Uterus (tissue), 3 donors: ENCODE measurements at regions not wholly inside any gene's neighbourhood (a gene's known extent, or its start where the extent isn't known, plus 50 kb on each side); places are given as distances from the start of the nearest gene placed in this dataset.

ENCODE experiments used
- DNase-seq, 2 donors: peaks; one replicate each; pipeline ENCODE4 v3.0.0-alpha.2; 2019 to 2020
- H3K27ac ChIP-seq, 2 donors: fragments of 200-600 bp; sonication (generic); 1 replicate in 1 of 2; 2 replicates in 1 of 2; pipeline ENCODE4 v1.5.1; 2016 to 2018
- H3K27me3 ChIP-seq, 2 donors: fragments of 200-600 bp; sonication (generic); one replicate each; pipeline ENCODE4 v1.5.1; 2018 to 2019; ENCODE audit warnings: control low read depth in 1 of 2
- H3K36me3 ChIP-seq, 2 donors: fragments of 200-600 bp; sonication (generic); one replicate each; pipeline ENCODE4 v1.5.1; 2019; ENCODE audit warnings: control low read depth in 1 of 2
- H3K4me1 ChIP-seq, 2 donors: fragments of 200-600 bp; sonication (generic); one replicate each; pipeline ENCODE4 v1.5.1; 2018 to 2019; ENCODE audit warnings: control low read depth in 1 of 2
- H3K4me3 ChIP-seq, 2 donors: fragments of 200-600 bp; sonication (generic); 1 replicate in 1 of 2; 2 replicates in 1 of 2; pipeline ENCODE4 v1.5.1; 2018 to 2019; ENCODE audit warnings: mild to moderate bottlenecking in 1 of 2
- H3K9me3 ChIP-seq, 2 donors: fragments of 200-600 bp; sonication (generic); one replicate each; pipeline ENCODE4 v1.5.1; 2019; ENCODE audit warnings: control low read depth in 1 of 2
- POLR2A ChIP-seq, 2 donors: fragments of 450-650 bp; IDR thresholded peaks; one replicate each; pipeline ENCODE4 v1.6.1; 2016; ENCODE audit warnings: antibody characterized with exemption in 2 of 2, mild to moderate bottlenecking in 1 of 2, moderate library complexity in 1 of 2
- intact Hi-C: fragments of 100-400 bp; cut with DNase I; formaldehyde crosslinking; loops from one replicate; pipeline ENCODE4 v1.15.1; 2023; ENCODE audit warnings: low total_unique reads
- TF ChIP-seq, protein P1 (sequence below), 4 experiments: fragments of 200-600 bp in 2 of 4; fragments of 450-650 bp in 2 of 4; sonication (generic) in 2 of 4; IDR thresholded peaks; one replicate each; pipeline ENCODE4 v1.5.1; 2016 to 2019; ENCODE audit warnings: antibody characterized with exemption in 4 of 4, mild to moderate bottlenecking in 2 of 4, moderate library complexity in 1 of 4
- donor health status: DM: yes; HTN: yes; CAD: no.

DNA sequence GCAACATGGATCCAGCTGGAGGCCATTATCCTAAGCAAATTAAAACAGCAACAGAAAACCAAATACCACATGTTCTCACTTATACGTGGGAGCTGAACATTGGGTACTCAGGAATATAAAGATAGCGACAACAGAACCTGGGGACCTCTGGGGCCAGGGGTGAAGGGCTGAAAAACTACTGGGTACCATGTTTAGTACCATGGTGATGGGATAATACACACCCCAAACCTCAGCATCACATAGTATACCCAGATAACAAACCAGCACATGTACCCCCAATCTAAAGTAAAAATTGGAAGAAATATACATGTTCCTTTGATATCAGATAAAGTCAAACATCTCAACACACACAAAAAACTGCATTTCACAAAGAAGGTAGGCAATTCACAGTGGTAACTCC lies 876.2 kb downstream of the TBL1XR1 start:
- DNase-seq: no peak
- Histone ChIP-seq H3K4me3 (no peak overlapping the region), H3K36me3 (no peaks in the 10 kb centered on the region), H3K27me3 (no peaks in the 10 kb centered on the region), H3K27ac (no peak overlapping the region), H3K9me3 (no peaks in the 10 kb centered on the region), H3K4me1 (no peaks in the 10 kb centered on the region)
- intact Hi-C loops: no loop called here
- TF ChIP-seq POLR2A (IDR thresholded peaks at IDR 0.05): no peak
- TF ChIP-seq, protein P1, sequence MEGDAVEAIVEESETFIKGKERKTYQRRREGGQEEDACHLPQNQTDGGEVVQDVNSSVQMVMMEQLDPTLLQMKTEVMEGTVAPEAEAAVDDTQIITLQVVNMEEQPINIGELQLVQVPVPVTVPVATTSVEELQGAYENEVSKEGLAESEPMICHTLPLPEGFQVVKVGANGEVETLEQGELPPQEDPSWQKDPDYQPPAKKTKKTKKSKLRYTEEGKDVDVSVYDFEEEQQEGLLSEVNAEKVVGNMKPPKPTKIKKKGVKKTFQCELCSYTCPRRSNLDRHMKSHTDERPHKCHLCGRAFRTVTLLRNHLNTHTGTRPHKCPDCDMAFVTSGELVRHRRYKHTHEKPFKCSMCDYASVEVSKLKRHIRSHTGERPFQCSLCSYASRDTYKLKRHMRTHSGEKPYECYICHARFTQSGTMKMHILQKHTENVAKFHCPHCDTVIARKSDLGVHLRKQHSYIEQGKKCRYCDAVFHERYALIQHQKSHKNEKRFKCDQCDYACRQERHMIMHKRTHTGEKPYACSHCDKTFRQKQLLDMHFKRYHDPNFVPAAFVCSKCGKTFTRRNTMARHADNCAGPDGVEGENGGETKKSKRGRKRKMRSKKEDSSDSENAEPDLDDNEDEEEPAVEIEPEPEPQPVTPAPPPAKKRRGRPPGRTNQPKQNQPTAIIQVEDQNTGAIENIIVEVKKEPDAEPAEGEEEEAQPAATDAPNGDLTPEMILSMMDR (IDR thresholded peaks at IDR 0.05): no peak

DNA sequence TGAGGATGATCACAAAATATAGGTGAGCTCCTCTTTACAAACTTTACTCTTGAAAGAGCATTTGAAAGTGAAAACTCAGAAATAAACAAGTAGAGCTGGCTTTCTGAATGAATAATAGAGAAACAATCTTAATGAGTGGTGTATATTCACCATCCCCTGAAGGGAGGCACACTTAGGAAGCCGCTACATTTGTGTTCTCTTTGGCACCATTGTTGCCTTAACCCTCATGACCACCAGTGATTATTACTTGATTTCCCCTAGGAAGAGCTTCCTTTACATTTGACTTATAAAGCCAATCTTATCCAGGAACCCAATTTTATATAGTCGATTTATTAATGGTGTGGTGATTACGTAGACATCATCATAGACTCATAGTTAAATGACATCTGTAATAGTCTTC lies 883.9 kb downstream of the TBL1XR1 start:
- intact Hi-C loops: no loop called here
- H3K4me3 ChIP-seq: no peak overlapping the region
- H3K4me1 ChIP-seq: no peaks in the 10 kb centered on the region

DNA sequence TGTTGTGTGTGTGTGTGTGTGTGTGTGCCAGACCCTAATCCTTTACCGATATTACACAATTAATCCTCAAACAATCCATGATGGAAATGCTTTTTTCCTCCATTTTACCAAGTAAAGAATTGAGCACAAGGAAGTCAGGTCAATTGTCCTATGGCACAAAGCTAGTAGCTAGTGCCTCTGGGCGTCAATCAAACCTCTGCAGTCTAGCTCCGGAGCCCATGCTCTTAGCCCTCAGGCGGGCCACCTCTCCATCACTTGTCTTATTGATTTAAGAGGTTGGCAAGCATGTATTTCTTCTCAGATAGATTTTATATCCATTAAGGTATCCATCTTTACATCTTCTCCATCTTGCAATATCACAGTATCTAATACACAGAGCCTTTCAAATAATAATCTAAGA lies 886.6 kb downstream of the TBL1XR1 start:
- H3K4me1 ChIP-seq: no peaks in the 10 kb centered on the region
- no peak overlapping the region for H3K4me3 ChIP-seq
- no peak for DNase-seq
- H3K27ac ChIP-seq: no peak overlapping the region
- TF ChIP-seq, protein P1 (IDR thresholded peaks at IDR 0.05): no peak
- no peak for TF ChIP-seq POLR2A (IDR thresholded peaks at IDR 0.05)
- no peaks in the 10 kb centered on the region for H3K36me3 ChIP-seq
- no peaks in the 10 kb centered on the region for H3K9me3 ChIP-seq
- intact Hi-C loops: no loop called here
- no peaks in the 10 kb centered on the region for H3K27me3 ChIP-seq

More for the DNA sequence above, 883.9 kb downstream of the TBL1XR1 start:
- TF ChIP-seq, protein P1 (IDR thresholded peaks at IDR 0.05): no peak
- no peak for TF ChIP-seq POLR2A (IDR thresholded peaks at IDR 0.05)
- DNase-seq: no peak
- Histone ChIP-seq H3K27ac (no peak overlapping the region), H3K36me3 (no peaks in the 10 kb centered on the region), H3K9me3 (no peaks in the 10 kb centered on the region), H3K27me3 (no peaks in the 10 kb centered on the region)

DNA sequence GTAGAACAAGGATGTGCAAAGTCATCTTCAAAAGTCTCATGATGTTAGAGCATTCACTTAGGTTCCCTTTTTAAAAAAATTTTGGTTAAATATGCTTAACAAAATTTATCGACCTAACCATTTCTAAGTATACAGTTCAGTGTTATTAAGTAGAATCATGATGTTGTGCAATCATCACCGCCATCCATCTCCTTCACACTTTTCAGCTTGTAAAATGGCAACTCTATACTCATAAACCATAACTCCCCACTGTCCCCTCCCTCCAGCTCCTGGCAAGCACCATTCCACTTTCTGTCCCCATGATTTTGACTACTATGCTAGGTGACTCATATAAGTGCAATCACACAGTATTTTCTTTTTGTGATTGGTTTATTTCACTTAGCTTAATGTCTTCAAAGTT lies 895.0 kb downstream of the TBL1XR1 start:
- no peak overlapping the region for H3K27ac ChIP-seq
- TF ChIP-seq POLR2A (IDR thresholded peaks at IDR 0.05): no peak
- TF ChIP-seq, protein P1 (IDR thresholded peaks at IDR 0.05): no peak
- no peaks in the 10 kb centered on the region for H3K27me3 ChIP-seq
- H3K4me3 ChIP-seq: no peak overlapping the region
- no peaks in the 10 kb centered on the region for H3K4me1 ChIP-seq
- no peak for DNase-seq
- intact Hi-C loops: no loop called here
- no peaks in the 10 kb centered on the region for H3K9me3 ChIP-seq
- no peaks in the 10 kb centered on the region for H3K36me3 ChIP-seq

DNA sequence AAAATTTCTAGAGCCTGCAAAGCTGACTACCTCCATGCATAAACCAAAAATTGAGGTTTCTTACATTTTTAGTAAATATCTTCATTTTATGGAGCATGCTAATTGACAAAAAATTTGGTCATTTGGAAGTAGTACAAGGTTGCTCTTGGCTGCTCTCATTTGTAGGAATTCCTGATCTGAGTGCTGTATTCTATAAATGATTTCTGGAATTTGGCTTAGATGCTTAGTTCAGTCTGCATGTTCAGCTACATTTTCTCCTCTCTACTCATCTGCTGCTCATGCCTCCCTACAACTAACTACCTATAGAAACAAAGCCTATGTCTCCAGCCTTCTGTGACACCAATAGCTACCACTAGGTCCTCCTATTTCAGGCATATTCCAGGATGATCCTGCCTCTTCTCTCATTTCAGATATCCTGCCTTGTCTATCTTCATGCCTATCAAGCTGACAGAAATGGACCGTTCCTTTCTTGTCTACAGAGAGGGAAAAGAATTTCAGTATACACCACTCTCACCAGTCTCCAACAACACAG lies 901.1 kb downstream of the TBL1XR1 start:
- intact Hi-C loops: no loop called here
- no peaks in the 10 kb centered on the region for H3K27me3 ChIP-seq
- no peak overlapping the region for H3K4me3 ChIP-seq
- H3K27ac ChIP-seq: no peak overlapping the region
- H3K9me3 ChIP-seq: no peaks in the 10 kb centered on the region
- TF ChIP-seq POLR2A (IDR thresholded peaks at IDR 0.05): no peak
- TF ChIP-seq, protein P1 (IDR thresholded peaks at IDR 0.05): no peak
- H3K36me3 ChIP-seq: no peaks in the 10 kb centered on the region
- DNase-seq: no peak
- no peaks in the 10 kb centered on the region for H3K4me1 ChIP-seq
